ENCODE measurements at regions not wholly inside any gene's neighbourhood (a gene's known extent, or its start where the extent isn't known, plus 50 kb on each side); places are given as distances from the start of the nearest gene placed in this dataset.

DNA sequence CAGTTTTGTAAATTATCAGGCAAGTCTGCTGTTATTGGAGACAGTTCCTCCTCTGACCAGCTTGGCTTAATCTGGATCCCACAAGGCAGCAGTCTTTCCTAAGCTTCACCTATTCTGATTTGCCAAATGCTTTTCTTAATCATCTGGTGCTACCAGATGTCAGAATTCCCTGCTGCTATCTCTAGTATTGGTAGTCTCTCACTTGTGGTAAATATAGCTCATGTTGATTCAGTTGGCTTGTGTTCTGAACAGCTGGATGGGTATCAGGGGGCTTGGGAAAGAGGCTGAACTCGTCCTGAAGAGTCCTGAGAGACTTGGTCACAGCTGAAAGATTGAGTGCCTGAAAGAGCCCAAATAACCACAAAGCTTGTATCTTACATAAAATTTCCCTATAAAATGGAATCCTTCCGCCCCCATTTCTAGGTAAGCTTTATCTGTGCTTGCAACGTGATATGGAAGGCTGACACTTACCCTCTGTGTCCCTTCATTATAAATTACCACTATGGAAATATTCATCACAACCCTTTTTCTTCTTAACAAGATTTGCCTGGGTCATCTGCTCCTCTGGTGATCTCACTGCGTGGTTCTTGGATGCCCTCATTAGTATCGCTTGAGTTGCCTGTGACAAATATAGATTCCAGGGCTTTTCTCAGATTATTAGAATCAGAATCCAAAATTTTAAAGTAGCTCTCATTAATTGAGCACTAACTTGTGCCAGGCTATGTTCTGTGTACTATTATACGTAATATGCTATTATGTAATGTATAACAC is 104.1 kb upstream of the GPRIN3 start:
- Histone ChIP-seq H3K4me2 (ENCODE audit: insufficient read depth, low read length) (no peak overlapping the region), H3K9me1 (ENCODE audit: control insufficient read depth, insufficient read depth, low read length) (no peaks in the 10 kb centered on the region), H2AFZ (ENCODE audit: low read depth, low read length) (no peak overlapping the region), H3K9me3 (replicated peaks; ENCODE audit: control insufficient read depth, insufficient read depth, low read depth, low read length) (no peaks in the 10 kb centered on the region), H3K9ac (ENCODE audit: insufficient read depth in 1 of 2, low read depth in 2 of 2, low read length in 2 of 2) (no peak overlapping the region), H3K4me3 (no peak overlapping the region), H3K79me2 (ENCODE audit: control insufficient read depth, insufficient read depth, low read length) (no peaks in the 10 kb centered on the region), H4K20me1 (replicated peaks; ENCODE audit: control insufficient read depth, insufficient read depth, low read length) (no peaks in the 10 kb centered on the region), H3K27ac (ENCODE audit: extremely low read depth, low read depth, low read length) (no peak overlapping the region), H3K4me1 (replicated peaks in 1 of 2; ENCODE audit: control insufficient read depth in 2 of 2, insufficient read depth in 2 of 2, low read length in 2 of 2) (no peaks in the 10 kb centered on the region), H3K36me3 (ENCODE audit: control insufficient read depth, insufficient read depth, low read length) (no peaks in the 10 kb centered on the region), H3K27me3 (ENCODE audit: control insufficient read depth in 2 of 2, insufficient read depth in 2 of 2, low read length in 2 of 2) (no peaks in the 10 kb centered on the region)
- WGBS (ENCODE audit: insufficient coverage, low coverage, missing lambda C conversion rate), result 2% methylated on average over 6 of the region's 6 CpGs
- POLR2A ChIA-PET, result no interaction called here
- intact Hi-C loops (cut with micrococcal nuclease), result no loop called here
- DNase-seq (ENCODE audit: extremely low read depth in 1 of 4, low spot score in 3 of 4) (no peak), ATAC-seq (no peak), FAIRE-seq (no peak)
- CTCF ChIA-PET (ENCODE audit: low intra/inter-chr PET ratio), result no interaction called here
- no TSS peak for BruUV-seq (replicated peaks)
- in situ Hi-C loops (cut with MboI), result no loop called here
- TF ChIP-seq, protein P1, sequence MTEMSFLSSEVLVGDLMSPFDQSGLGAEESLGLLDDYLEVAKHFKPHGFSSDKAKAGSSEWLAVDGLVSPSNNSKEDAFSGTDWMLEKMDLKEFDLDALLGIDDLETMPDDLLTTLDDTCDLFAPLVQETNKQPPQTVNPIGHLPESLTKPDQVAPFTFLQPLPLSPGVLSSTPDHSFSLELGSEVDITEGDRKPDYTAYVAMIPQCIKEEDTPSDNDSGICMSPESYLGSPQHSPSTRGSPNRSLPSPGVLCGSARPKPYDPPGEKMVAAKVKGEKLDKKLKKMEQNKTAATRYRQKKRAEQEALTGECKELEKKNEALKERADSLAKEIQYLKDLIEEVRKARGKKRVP (CRISPR knock-in tag; IDR thresholded peaks at IDR 0.05), result no peak
- TF ChIP-seq BCOR (IDR thresholded peaks at IDR 0.05) (no peak), CREB3 (tag; conservative IDR thresholded peaks at IDR 0.05; ENCODE audit: low read depth) (no peak), TAL1 (IDR thresholded peaks at IDR 0.05) (no peak), NFIX (CRISPR knock-in tag; IDR thresholded peaks at IDR 0.05; ENCODE audit: low read depth) (no peak), VEZF1 (CRISPR knock-in tag; IDR thresholded peaks at IDR 0.05) (no peak), ARID2 (IDR thresholded peaks at IDR 0.05) (no peak), ESRRA (IDR thresholded peaks at IDR 0.05; ENCODE audit: borderline replicate concordance, low read depth) (no peak), ZC3H11A (IDR thresholded peaks at IDR 0.05; ENCODE audit: low read depth, low read length) (no peak), CHD4 (IDR thresholded peaks at IDR 0.05; ENCODE audit: insufficient read depth, insufficient replicate concordance, low read depth, low read length, poor library complexity, severe bottlenecking) (no peak)
- TF ChIP-seq, protein P2, sequence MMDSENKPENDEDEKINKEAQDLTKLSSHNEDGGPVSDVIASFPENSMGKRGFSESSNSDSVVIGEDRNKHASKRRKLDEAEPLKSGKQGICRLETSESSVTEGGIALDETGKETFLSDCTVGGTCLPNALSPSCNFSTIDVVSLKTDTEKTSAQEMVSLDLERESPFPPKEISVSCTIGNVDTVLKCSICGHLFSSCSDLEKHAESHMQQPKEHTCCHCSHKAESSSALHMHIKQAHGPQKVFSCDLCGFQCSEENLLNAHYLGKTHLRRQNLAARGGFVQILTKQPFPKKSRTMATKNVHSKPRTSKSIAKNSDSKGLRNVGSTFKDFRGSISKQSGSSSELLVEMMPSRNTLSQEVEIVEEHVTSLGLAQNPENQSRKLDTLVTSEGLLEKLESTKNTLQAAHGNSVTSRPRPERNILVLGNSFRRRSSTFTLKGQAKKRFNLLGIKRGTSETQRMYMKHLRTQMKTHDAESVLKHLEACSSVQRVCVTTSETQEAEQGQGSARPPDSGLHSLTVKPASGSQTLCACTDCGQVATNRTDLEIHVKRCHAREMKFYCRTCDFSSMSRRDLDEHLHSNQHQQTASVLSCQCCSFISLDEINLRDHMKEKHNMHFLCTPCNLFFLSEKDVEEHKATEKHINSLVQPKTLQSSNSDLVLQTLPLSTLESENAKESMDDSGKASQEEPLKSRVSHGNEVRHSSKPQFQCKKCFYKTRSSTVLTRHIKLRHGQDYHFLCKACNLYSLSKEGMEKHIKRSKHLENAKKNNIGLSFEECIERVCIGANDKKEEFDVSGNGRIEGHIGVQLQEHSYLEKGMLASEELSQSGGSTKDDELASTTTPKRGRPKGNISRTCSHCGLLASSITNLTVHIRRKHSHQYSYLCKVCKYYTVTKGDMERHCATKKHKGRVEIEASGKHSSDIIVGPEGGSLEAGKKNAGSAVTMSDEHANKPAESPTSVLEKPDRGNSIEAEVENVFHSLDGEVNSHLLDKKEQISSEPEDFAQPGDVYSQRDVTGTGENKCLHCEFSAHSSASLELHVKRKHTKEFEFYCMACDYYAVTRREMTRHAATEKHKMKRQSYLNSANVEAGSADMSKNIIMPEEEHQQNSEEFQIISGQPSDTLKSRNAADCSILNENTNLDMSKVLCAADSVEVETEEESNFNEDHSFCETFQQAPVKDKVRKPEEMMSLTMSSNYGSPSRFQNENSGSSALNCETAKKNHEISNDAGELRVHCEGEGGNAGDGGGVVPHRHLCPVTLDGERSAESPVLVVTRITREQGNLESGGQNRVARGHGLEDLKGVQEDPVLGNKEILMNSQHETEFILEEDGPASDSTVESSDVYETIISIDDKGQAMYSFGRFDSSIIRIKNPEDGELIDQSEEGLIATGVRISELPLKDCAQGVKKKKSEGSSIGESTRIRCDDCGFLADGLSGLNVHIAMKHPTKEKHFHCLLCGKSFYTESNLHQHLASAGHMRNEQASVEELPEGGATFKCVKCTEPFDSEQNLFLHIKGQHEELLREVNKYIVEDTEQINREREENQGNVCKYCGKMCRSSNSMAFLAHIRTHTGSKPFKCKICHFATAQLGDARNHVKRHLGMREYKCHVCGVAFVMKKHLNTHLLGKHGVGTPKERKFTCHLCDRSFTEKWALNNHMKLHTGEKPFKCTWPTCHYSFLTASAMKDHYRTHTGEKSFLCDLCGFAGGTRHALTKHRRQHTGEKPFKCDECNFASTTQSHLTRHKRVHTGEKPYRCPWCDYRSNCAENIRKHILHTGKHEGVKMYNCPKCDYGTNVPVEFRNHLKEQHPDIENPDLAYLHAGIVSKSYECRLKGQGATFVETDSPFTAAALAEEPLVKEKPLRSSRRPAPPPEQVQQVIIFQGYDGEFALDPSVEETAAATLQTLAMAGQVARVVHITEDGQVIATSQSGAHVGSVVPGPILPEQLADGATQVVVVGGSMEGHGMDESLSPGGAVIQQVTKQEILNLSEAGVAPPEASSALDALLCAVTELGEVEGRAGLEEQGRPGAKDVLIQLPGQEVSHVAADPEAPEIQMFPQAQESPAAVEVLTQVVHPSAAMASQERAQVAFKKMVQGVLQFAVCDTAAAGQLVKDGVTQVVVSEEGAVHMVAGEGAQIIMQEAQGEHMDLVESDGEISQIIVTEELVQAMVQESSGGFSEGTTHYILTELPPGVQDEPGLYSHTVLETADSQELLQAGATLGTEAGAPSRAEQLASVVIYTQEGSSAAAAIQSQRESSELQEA (IDR thresholded peaks at IDR 0.05; ENCODE audit: low read depth), result no peak
